GM10266 (cell line): ENCODE measurements at regions not wholly inside any gene's neighbourhood (a gene's known extent, or its start where the extent isn't known, plus 50 kb on each side); places are given as distances from the start of the nearest gene placed in this dataset.

ENCODE experiments used
- DNase-seq: peaks from one replicate; pipeline ENCODE4 v3.0.0; 2012; ENCODE audit errors: extremely low spot score
- TF ChIP-seq, protein P1 (sequence below): IDR thresholded peaks from 2 replicates; pipeline ENCODE4 v1.5.1; 2012; ENCODE audit warnings: mild to moderate bottlenecking, low read depth; ENCODE audit not compliant: control insufficient read depth, insufficient read depth; ENCODE audit errors: missing control alignments

DNA sequence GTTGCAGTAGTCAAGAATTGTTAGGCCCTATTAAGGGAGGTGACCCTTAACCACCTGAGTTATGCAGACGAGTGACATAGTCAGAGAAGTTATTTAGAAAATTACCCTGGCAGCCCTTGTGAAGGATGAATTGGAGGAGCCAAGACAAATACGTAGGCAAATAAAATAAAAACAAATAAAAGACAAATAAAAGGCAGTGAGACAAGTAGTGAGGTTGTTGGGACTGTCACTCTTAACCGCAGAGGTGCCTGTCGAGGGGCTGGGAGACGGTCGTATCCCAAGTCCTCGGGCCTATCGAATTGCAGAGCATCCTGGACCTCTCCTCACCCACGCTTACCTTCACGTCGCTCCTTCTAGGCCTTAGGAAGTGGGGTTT is 58.0 kb upstream of the ZC4H2 start:
- TF ChIP-seq, protein P1, sequence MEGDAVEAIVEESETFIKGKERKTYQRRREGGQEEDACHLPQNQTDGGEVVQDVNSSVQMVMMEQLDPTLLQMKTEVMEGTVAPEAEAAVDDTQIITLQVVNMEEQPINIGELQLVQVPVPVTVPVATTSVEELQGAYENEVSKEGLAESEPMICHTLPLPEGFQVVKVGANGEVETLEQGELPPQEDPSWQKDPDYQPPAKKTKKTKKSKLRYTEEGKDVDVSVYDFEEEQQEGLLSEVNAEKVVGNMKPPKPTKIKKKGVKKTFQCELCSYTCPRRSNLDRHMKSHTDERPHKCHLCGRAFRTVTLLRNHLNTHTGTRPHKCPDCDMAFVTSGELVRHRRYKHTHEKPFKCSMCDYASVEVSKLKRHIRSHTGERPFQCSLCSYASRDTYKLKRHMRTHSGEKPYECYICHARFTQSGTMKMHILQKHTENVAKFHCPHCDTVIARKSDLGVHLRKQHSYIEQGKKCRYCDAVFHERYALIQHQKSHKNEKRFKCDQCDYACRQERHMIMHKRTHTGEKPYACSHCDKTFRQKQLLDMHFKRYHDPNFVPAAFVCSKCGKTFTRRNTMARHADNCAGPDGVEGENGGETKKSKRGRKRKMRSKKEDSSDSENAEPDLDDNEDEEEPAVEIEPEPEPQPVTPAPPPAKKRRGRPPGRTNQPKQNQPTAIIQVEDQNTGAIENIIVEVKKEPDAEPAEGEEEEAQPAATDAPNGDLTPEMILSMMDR, result no peak

More for the DNA sequence above, 58.0 kb upstream of the ZC4H2 start:
- no peak for DNase-seq
